Endothelial cell of umbilical vein (primary cell): ENCODE measurements at regions not wholly inside any gene's neighbourhood (a gene's known extent, or its start where the extent isn't known, plus 50 kb on each side); places are given as distances from the start of the nearest gene placed in this dataset.

Experiments used
- BruUV-seq: library from RNA; stranded (reverse); fragments of 400-500 nt; replicated peaks from 2 replicates; lab custom pipeline; 2021; lab: Mats Ljungman, UMichigan
- CTCF ChIA-PET: fragments of 300-600, 350-600 bp; sonication (Branson Sonifier 250); formaldehyde crosslinking; loops from one replicate; lab custom pipeline; 2021; ENCODE audit warnings: antibody characterized with exemption, inconsistent platforms; lab: Charles Lee
- POLR2A ChIA-PET: fragments of 300-600, 350-600 bp; sonication (Branson Sonifier 250); formaldehyde crosslinking; loops from one replicate; lab custom pipeline; 2021; ENCODE audit warnings: antibody characterized with exemption, inconsistent platforms; lab: Charles Lee
- DNase-seq: peaks from one replicate; pipeline ENCODE4 v3.0.0-alpha.2; 2011; ENCODE audit warnings: low read depth, low spot score
- FAIRE-seq: peaks from 2 replicates; lab custom pipeline; 2011; peaks lifted over from hg19 to GRCh38; lab: Jason Lieb, UNC
- H2AFZ ChIP-seq: 2 replicates; pipeline ENCODE4 v1.6.0; 2012; ENCODE audit warnings: low read depth, low read length, control low read depth, inconsistent platforms
- H3K27ac ChIP-seq: 2 replicates; pipeline ENCODE4 v1.5.1; 2011; ENCODE audit warnings: low read depth, mild to moderate bottlenecking, control low read depth, low read length, moderate library complexity; ENCODE audit not compliant: insufficient read depth
- H3K27me3 ChIP-seq, 2 experiments: 2 replicates each; pipeline versions ENCODE4 v1.6.0 to v1.6.1; 2011; ENCODE audit warnings: low read length in 2 of 2, mixed read lengths in 1 of 2; ENCODE audit not compliant: control insufficient read depth in 2 of 2, insufficient read depth in 2 of 2
- H3K36me3 ChIP-seq, 2 experiments: 2 replicates in 1 of 2; 3 replicates in 1 of 2; pipeline ENCODE4 v1.5.1; 2011; ENCODE audit warnings: low read length in 2 of 2, mild to moderate bottlenecking in 1 of 2, moderate library complexity in 1 of 2; ENCODE audit not compliant: control insufficient read depth in 2 of 2, insufficient read depth in 2 of 2; ENCODE audit errors: extremely low read depth in 1 of 2
- H3K4me1 ChIP-seq: 3 replicates; pipeline ENCODE4 v1.5.1; 2011; ENCODE audit warnings: mild to moderate bottlenecking, low read length; ENCODE audit not compliant: control insufficient read depth, insufficient read depth; ENCODE audit errors: extremely low read depth
- H3K4me2 ChIP-seq: 2 replicates; pipeline ENCODE4 v1.6.1; 2011; ENCODE audit warnings: low read length, control low read depth, mixed read lengths; ENCODE audit not compliant: insufficient read depth
- H3K4me3 ChIP-seq, 3 experiments: fragments of 200-600 bp in 1 of 3; sonication (generic), shearing (Covaris generic) in 1 of 3; replicated peaks in 1 of 3; 2 replicates each; pipeline ENCODE4 v1.5.1; 2011 to 2016; ENCODE audit warnings: control low read depth in 3 of 3, low read length in 3 of 3, mild to moderate bottlenecking in 2 of 3, inconsistent platforms in 1 of 3, low read depth in 1 of 3, moderate library complexity in 1 of 3; ENCODE audit not compliant: insufficient read depth in 1 of 3
- H3K79me2 ChIP-seq: 2 replicates; pipeline ENCODE4 v1.6.0; 2012; ENCODE audit warnings: low read length, inconsistent platforms; ENCODE audit not compliant: control insufficient read depth, insufficient read depth
- H3K9ac ChIP-seq: replicated peaks from 2 replicates; pipeline ENCODE3; 2011; ENCODE audit warnings: low read length, control low read depth; ENCODE audit not compliant: insufficient read depth; ENCODE audit errors: extremely low read depth
- H3K9me1 ChIP-seq: replicated peaks from 3 replicates; pipeline ENCODE4 v1.6.0; 2011; ENCODE audit warnings: mild to moderate bottlenecking, low read length; ENCODE audit not compliant: control insufficient read depth, insufficient read depth; ENCODE audit errors: extremely low read depth
- H3K9me3 ChIP-seq: replicated peaks from 2 replicates; pipeline ENCODE4 v1.5.1; 2012; ENCODE audit warnings: low read length, inconsistent platforms; ENCODE audit not compliant: control insufficient read depth, insufficient read depth
- H4K20me1 ChIP-seq: replicated peaks from 2 replicates; pipeline ENCODE3; 2011; ENCODE audit warnings: mild to moderate bottlenecking, low read length; ENCODE audit not compliant: control insufficient read depth, insufficient read depth; ENCODE audit errors: extremely low read depth
- CTCF ChIP-seq, 2 donors: IDR thresholded peaks; 1 replicate in 1 of 2; 2 replicates in 1 of 2; pipeline ENCODE4 v1.5.1; 2011; ENCODE audit warnings: low read length in 2 of 2, mild to moderate bottlenecking in 2 of 2, moderate library complexity in 2 of 2, control low read depth in 1 of 2, inconsistent platforms in 1 of 2, low read depth in 1 of 2; ENCODE audit not compliant: insufficient read depth in 1 of 2; ENCODE audit errors: extremely low read depth in 1 of 2
- EZH2 ChIP-seq: IDR thresholded peaks from 2 replicates; pipeline ENCODE4 v1.6.1; 2012; ENCODE audit warnings: borderline replicate concordance, low read depth, mild to moderate bottlenecking, moderate library complexity, low read length, inconsistent platforms; ENCODE audit not compliant: severe bottlenecking
- FOS ChIP-seq: IDR thresholded peaks from 2 replicates; pipeline ENCODE4 v1.6.1; 2011; ENCODE audit warnings: mild to moderate bottlenecking, low read length, moderate library complexity, borderline replicate concordance; ENCODE audit not compliant: insufficient read depth
- GATA2 ChIP-seq: IDR thresholded peaks from 2 replicates; pipeline ENCODE4 v1.7.0; 2011; ENCODE audit warnings: low read depth, mild to moderate bottlenecking, moderate library complexity, mixed read lengths, low read length; ENCODE audit not compliant: insufficient read length, insufficient read depth
- MAX ChIP-seq: IDR thresholded peaks from 2 replicates; pipeline ENCODE4 v1.6.1; 2011; ENCODE audit not compliant: insufficient read depth, insufficient read length
- MYC ChIP-seq: IDR thresholded peaks from one replicate; pipeline ENCODE4 v1.6.1; 2011; ENCODE audit warnings: mild to moderate bottlenecking, low read depth, low read length
- POLR2A ChIP-seq: IDR thresholded peaks from 2 replicates; pipeline ENCODE4 v1.6.1; 2012; ENCODE audit warnings: low read depth, mild to moderate bottlenecking, control low read depth, low read length
- POLR2AphosphoS5 ChIP-seq: IDR thresholded peaks from 2 replicates; pipeline ENCODE4 v1.6.1; 2012; ENCODE audit warnings: low read depth, mild to moderate bottlenecking, control low read depth, low read length, moderate library complexity; ENCODE audit not compliant: insufficient read depth
- dilution Hi-C: fragments of 300-500 bp; cut with MboI; formaldehyde crosslinking; loops from one replicate; pipeline ENCODE4 v1.15.0; 2019; ENCODE audit warnings: low sequenced_read_pairs; ENCODE audit not compliant: extremely low pct_ligation_motif_present
- intact Hi-C: fragments of 100-400 bp; cut with micrococcal nuclease; formaldehyde crosslinking; loops from one replicate; pipeline ENCODE4 v1.10.0; 2022

GRCh38 chr2:41959760-41960159, 88.1 kb upstream of the PKDCC start:
- Histone ChIP-seq H3K4me2 (no peak overlapping the region), H3K9me3 (no peaks in the 10 kb centered on the region), H4K20me1 (no peaks in the 10 kb centered on the region), H3K9me1 (no peaks in the 10 kb centered on the region), H3K9ac (no peak overlapping the region), H3K27me3 (peaks cover 7 to 9% of the 10 kb centered on the region in 2 experiments), H2AFZ (no peak overlapping the region), H3K79me2 (no peaks in the 10 kb centered on the region), H3K36me3 (no peaks in the 10 kb centered on the region), H3K27ac (no peak overlapping the region), H3K4me1 (peaks cover 4% of the 10 kb centered on the region), H3K4me3 (no peak overlapping the region)
- ChIA-PET POLR2A (no interaction called here), CTCF (no interaction called here)
- dilution Hi-C loops (no loop called here), intact Hi-C loops (no loop called here)
- no TSS peak for BruUV-seq
- no peak for DNase-seq
- no peak for FAIRE-seq
- no peak for TF ChIP-seq GATA2
- no peak for TF ChIP-seq FOS
- TF ChIP-seq EZH2, result no peak
- TF ChIP-seq POLR2A, result no peak
- no peak for TF ChIP-seq POLR2AphosphoS5
- TF ChIP-seq MAX, result no peak
- no peak for TF ChIP-seq CTCF (IDR thresholded peaks at IDR 0.05; ENCODE audit: extremely low read depth in 1 of 2, insufficient read depth in 1 of 2, low read depth in 1 of 2, low read length in 2 of 2)
- no peak for TF ChIP-seq MYC
